H9 (cell line): ENCODE measurements at regions not wholly inside any gene's neighbourhood (a gene's known extent, or its start where the extent isn't known, plus 50 kb on each side); places are given as distances from the start of the nearest gene placed in this dataset.

Experiments used
- DNase-seq: peaks from one replicate; pipeline ENCODE4 v3.0.0-alpha.2; 2017
- H2AFZ ChIP-seq: one replicate; pipeline ENCODE4 v1.6.1; 2013; ENCODE audit warnings: mild to moderate bottlenecking, low read length, control low read depth, moderate library complexity
- H2AK5ac ChIP-seq: 2 replicates; pipeline ENCODE4 v1.6.1; 2013; ENCODE audit warnings: low read length, control low read depth, mixed read lengths; ENCODE audit not compliant: insufficient read length
- H2BK120ac ChIP-seq: one replicate; pipeline ENCODE4 v1.6.1; 2013; ENCODE audit warnings: low read depth, mild to moderate bottlenecking, low read length, control low read depth, inconsistent platforms; ENCODE audit not compliant: poor library complexity, severe bottlenecking
- H2BK12ac ChIP-seq: 2 replicates; pipeline ENCODE4 v1.6.1; 2013; ENCODE audit warnings: low read length, control low read depth, mixed read lengths, low read depth; ENCODE audit not compliant: insufficient read length
- H2BK15ac ChIP-seq: 2 replicates; pipeline ENCODE4 v1.6.1; 2013; ENCODE audit warnings: low read depth, low read length, control low read depth
- H2BK20ac ChIP-seq: one replicate; pipeline ENCODE4 v1.6.1; 2013; ENCODE audit warnings: low read depth, mild to moderate bottlenecking, low read length, control low read depth, inconsistent platforms; ENCODE audit not compliant: poor library complexity, severe bottlenecking
- H2BK5ac ChIP-seq: 2 replicates; pipeline ENCODE4 v1.6.1; 2013; ENCODE audit warnings: low read length, control low read depth, mixed read lengths; ENCODE audit not compliant: insufficient read length
- H3K14ac ChIP-seq: 2 replicates; pipeline ENCODE4 v1.6.1; 2013; ENCODE audit warnings: low read length, control low read depth; ENCODE audit not compliant: insufficient read depth
- H3K18ac ChIP-seq: 2 replicates; pipeline ENCODE4 v1.6.1; 2013; ENCODE audit warnings: low read depth, mild to moderate bottlenecking, mixed read lengths, low read length, control low read depth; ENCODE audit not compliant: insufficient read length
- H3K23ac ChIP-seq: 2 replicates; pipeline ENCODE4 v1.6.1; 2013; ENCODE audit warnings: low read length, control low read depth, mixed read lengths, low read depth; ENCODE audit not compliant: insufficient read length
- H3K23me2 ChIP-seq: 2 replicates; pipeline ENCODE4 v1.6.1; 2013; ENCODE audit warnings: low read depth, mild to moderate bottlenecking, mixed read lengths, low read length, control low read depth; ENCODE audit not compliant: insufficient read length, poor library complexity, severe bottlenecking
- H3K27ac ChIP-seq: 2 replicates; pipeline ENCODE4 v1.5.1; 2013; ENCODE audit warnings: low read length, control low read depth, mixed read lengths, low read depth; ENCODE audit not compliant: insufficient read length
- H3K27me3 ChIP-seq: 2 replicates; pipeline ENCODE4 v1.6.1; 2013; ENCODE audit warnings: low read length, control low read depth, inconsistent platforms; ENCODE audit not compliant: insufficient read depth
- H3K4ac ChIP-seq: 2 replicates; pipeline ENCODE4 v1.6.1; 2013; ENCODE audit warnings: low read depth, mild to moderate bottlenecking, control low read depth, inconsistent platforms, low read length, moderate library complexity
- H3K4me1 ChIP-seq: 2 replicates; pipeline ENCODE4 v1.6.1; 2013; ENCODE audit warnings: low read length, control low read depth, inconsistent platforms; ENCODE audit not compliant: insufficient read depth
- H3K4me2 ChIP-seq: 2 replicates; pipeline ENCODE4 v1.6.1; 2013; ENCODE audit warnings: low read length, control low read depth, mixed read lengths; ENCODE audit not compliant: insufficient read length, insufficient read depth
- H3K56ac ChIP-seq: 2 replicates; pipeline ENCODE4 v1.6.1; 2013; ENCODE audit warnings: low read depth, mild to moderate bottlenecking, mixed read lengths, low read length, control low read depth; ENCODE audit not compliant: insufficient read length
- H3K79me1 ChIP-seq: 2 replicates; pipeline ENCODE4 v1.6.1; 2013; ENCODE audit warnings: low read depth, mild to moderate bottlenecking, moderate library complexity, low read length, control low read depth, inconsistent platforms; ENCODE audit not compliant: insufficient read depth, poor library complexity, severe bottlenecking
- H3K79me2 ChIP-seq: 2 replicates; pipeline ENCODE4 v1.6.1; 2013; ENCODE audit warnings: low read length, control low read depth, inconsistent platforms; ENCODE audit not compliant: insufficient read depth
- H3K9ac ChIP-seq: 2 replicates; pipeline ENCODE4 v1.6.1; 2013; ENCODE audit warnings: low read length, control low read depth, mixed read lengths; ENCODE audit not compliant: insufficient read length; ENCODE audit errors: extremely low read depth
- H3K9me3 ChIP-seq: one replicate; pipeline ENCODE4 v1.6.1; 2013; ENCODE audit warnings: low read depth, low read length, inconsistent platforms; ENCODE audit not compliant: control insufficient read depth
- H3T11ph ChIP-seq: one replicate; pipeline ENCODE4 v1.6.1; 2013; ENCODE audit warnings: mild to moderate bottlenecking, low read length, control low read depth, inconsistent platforms
- H4K20me1 ChIP-seq: one replicate; pipeline ENCODE4 v1.6.1; 2013; ENCODE audit not compliant: control insufficient read depth, insufficient read length, insufficient read depth
- H4K5ac ChIP-seq: 2 replicates; pipeline ENCODE4 v1.6.1; 2013; ENCODE audit warnings: low read depth, mild to moderate bottlenecking, mixed read lengths, low read length, control low read depth; ENCODE audit not compliant: insufficient read length
- H4K8ac ChIP-seq: replicated peaks from 2 replicates; pipeline ENCODE4 v1.6.1; 2013; ENCODE audit warnings: low read length, control low read depth, mixed read lengths, low read depth; ENCODE audit not compliant: insufficient read length
- H4K91ac ChIP-seq: 2 replicates; pipeline ENCODE4 v1.6.1; 2013; ENCODE audit warnings: low read depth, mild to moderate bottlenecking, moderate library complexity, mixed read lengths, low read length, control low read depth; ENCODE audit not compliant: insufficient read length
- H3K27ac Mint-ChIP-seq, 3 experiments: 2 replicates in 2 of 3; 3 replicates in 1 of 3; pipeline ENCODE4 v1.8.0; 2020 to 2021; ENCODE audit warnings: mixed read lengths in 3 of 3, mild to moderate bottlenecking in 1 of 3, moderate library complexity in 1 of 3
- H3K27me3 Mint-ChIP-seq: 2 replicates; pipeline ENCODE4 v1.8.0; 2021; ENCODE audit warnings: low read depth, mild to moderate bottlenecking, moderate library complexity, mixed read lengths
- H3K36me3 Mint-ChIP-seq, 3 experiments: 2 replicates in 2 of 3; 3 replicates in 1 of 3; pipeline ENCODE4 v1.8.0; 2020 to 2021; ENCODE audit warnings: low read depth in 3 of 3, mixed read lengths in 3 of 3; ENCODE audit not compliant: insufficient read depth in 1 of 3
- H3K4me1 Mint-ChIP-seq, 2 experiments: 2 replicates each; pipeline ENCODE4 v1.8.0; 2020; ENCODE audit warnings: mixed read lengths in 2 of 2
- H3K4me3 Mint-ChIP-seq, 2 experiments: 2 replicates in 1 of 2; 3 replicates in 1 of 2; pipeline ENCODE4 v1.8.0; 2020 to 2021; ENCODE audit warnings: mild to moderate bottlenecking in 2 of 2, mixed read lengths in 2 of 2, moderate library complexity in 1 of 2
- H3K9me3 Mint-ChIP-seq, 2 experiments: 2 replicates in 1 of 2; 3 replicates in 1 of 2; pipeline ENCODE4 v1.8.0; 2020; ENCODE audit warnings: mild to moderate bottlenecking in 2 of 2, mixed read lengths in 2 of 2, moderate library complexity in 1 of 2
- CTCF ChIP-seq: fragments of 200-600 bp; sonication (generic); conservative IDR thresholded peaks from 3 replicates; pipeline ENCODE4 v1.8.0; 2021; ENCODE audit warnings: antibody characterized with exemption, mild to moderate bottlenecking

- DNase-seq, result no peak
- Mint-ChIP-seq H3K27ac (no peak overlapping the region), H3K9me3 (no peaks in the 10 kb centered on the region), H3K4me1 (peaks cover 9 to 16% of the 10 kb centered on the region in 2 experiments), H3K36me3 (no peaks in the 10 kb centered on the region), H3K4me3 (no peak overlapping the region), H3K27me3 (no peaks in the 10 kb centered on the region)
- Histone ChIP-seq H3K4me2 (no peak overlapping the region), H2BK15ac (no peak overlapping the region), H2BK5ac (no peak overlapping the region), H3T11ph (no peak overlapping the region), H2AFZ (no peak overlapping the region), H3K23ac (no peak overlapping the region), H3K27me3 (no peaks in the 10 kb centered on the region), H2BK20ac (no peak overlapping the region), H3K79me2 (no peaks in the 10 kb centered on the region), H3K23me2 (no peaks in the 10 kb centered on the region), H4K20me1 (no peaks in the 10 kb centered on the region), H2BK12ac (no peak overlapping the region), H4K91ac (no peak overlapping the region), H4K5ac (no peak overlapping the region), H3K9ac (no peak overlapping the region), H4K8ac (no peak overlapping the region), H3K4me1 (peaks cover 2% of the 10 kb centered on the region; the same call in 1 of the 2 replicates), H2BK120ac (no peak overlapping the region), H2AK5ac (no peak overlapping the region), H3K4ac (no peak overlapping the region), H3K9me3 (no peaks in the 10 kb centered on the region), H3K18ac (no peak overlapping the region), H3K56ac (no peak overlapping the region), H3K27ac (no peak overlapping the region), H3K79me1 (no peaks in the 10 kb centered on the region), H3K14ac (no peak overlapping the region)
- no peak for TF ChIP-seq CTCF
These were observed 100.5 kb downstream of the AREG start for GRCh38 chr4:74545448-74545847.
